ENCODE measurements at regions not wholly inside any gene's neighbourhood (a gene's known extent, or its start where the extent isn't known, plus 50 kb on each side); places are given as distances from the start of the nearest gene placed in this dataset.

DNA sequence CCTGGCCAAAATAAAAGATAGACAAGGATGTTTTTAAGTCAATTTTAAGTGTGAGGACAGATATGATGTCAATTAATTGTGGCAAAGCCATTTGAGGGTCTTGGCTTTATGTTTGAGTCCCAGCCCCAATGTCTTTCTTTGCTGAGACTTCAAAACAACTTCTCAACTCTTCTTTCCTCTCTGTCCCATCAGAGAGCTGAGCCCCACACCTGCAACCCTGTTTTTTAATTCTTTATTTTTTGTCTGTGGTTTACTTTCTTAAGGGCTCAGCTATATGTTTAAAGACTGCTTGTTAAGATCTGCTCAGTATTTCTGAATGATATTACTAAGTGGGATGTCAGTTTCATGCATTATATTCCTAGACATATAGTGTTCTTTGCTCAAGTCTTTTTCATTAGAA, 164.3 kb downstream of the HS3ST1 start:
- DNase-seq = no peak

DNA sequence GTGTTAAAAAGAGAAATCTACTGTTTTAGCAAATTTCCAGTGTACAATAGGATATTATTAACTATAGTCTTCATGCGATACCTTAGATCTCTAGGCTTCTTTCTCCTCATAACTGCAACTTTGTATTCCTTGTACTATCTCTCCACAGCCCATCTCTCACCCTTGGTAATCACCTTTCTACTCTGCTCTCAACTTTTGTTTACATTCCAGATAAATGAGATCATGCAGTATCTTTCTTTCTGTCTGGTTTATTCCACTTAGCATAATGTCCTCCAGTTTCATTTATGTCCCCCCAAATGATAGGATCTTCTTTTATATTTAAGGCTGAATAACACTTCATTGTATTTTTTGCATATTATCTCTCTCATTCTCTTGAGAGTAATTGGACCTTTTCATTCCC, 165.5 kb downstream of the HS3ST1 start:
- DNase-seq = no peak

DNA sequence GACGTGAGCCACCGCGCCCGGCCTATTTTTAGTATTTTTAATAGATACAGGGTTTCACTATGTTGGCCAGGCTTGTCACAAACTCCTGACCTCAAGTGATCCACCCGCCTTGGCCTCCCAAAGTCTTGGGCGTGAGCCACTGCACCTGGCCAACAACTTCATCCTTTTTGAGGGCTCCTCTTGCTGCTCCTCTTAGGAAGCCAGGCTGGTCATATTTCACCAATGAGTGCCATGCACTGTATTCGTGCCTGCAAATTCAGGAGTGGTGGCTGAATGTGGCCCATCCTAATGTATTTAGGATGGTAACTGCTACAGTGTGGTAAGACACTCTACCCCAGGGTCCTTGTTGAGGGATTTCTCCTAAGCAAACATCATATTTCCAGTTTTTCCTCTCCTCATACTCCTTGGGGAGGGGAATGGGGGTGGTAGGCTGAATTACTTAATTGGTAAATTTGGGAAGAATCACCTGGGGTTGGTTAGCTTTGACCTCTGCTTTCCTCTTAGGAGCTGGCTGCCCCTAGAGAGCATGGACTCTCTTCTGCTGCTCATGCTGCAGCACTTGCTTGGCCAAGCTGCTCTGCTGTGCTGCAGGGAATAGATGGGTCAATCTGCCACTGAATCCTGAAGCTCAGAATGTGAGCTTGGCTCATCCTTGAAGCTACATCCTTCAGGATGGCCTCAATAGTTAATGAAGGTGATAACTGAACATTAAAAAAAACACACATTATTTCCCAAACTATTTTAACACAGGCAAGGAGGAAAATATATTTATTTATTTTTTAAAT, 167.4 kb downstream of the HS3ST1 start:
- DNase-seq = no peak

DNA sequence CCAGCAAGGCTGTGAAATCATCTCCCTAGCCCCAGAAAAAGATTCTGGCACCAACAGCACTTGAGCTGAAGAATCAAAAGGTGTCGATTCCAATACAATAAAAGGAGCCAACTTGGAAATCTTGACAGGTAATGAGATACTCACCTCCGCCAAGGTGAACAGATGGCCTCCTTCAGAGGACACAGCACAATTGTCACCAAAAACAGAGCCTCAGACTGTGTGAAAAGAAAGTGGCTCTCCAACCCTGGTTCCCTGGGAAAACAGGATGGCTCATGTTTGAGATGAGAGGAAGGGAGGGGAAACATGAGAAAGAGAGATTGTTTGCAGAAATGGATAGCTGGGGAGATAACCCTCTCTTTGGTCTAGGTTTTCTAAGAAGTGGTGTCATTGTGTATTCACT, 168.9 kb downstream of the HS3ST1 start:
- DNase-seq = peak; percentile 90

DNA sequence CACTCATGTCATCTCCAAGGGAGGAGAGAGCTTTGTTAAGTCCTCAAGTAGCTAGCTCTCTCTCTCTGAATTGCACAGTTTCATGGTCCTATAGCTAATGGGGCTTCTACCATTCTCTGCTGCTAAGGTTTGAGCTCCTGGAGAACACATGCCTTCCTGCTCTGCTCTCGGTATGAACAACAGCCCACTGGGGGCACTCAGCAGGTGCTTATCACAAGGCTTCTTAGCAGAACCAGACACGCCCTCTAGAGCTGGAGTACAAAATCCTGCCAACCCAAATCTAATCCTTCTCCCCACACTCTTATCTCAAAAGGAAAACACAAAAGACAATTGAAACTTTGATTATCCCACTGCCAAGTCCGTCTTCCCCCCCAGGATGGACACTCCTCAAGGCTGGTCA, 176.5 kb downstream of the HS3ST1 start:
- DNase-seq = no peak

DNA sequence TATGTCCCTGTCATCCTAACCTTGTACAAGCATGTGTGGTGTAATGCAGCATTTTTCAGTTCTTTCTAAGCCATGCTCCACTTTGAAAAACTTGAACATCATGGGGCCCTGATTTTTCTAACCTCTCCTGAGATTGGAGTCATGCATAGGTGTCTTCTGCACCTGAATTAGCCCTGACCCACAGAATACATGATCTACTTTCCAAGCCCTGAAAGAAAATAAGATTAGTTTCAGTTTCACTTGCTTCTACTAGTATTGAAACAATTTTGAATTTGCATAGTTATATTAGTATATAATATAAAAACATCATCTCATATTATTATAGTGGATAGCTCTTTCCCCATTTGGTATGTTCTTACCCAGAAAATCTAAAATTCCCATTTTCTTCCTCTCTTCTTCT, 178.2 kb downstream of the HS3ST1 start:
- no peak for DNase-seq

DNA sequence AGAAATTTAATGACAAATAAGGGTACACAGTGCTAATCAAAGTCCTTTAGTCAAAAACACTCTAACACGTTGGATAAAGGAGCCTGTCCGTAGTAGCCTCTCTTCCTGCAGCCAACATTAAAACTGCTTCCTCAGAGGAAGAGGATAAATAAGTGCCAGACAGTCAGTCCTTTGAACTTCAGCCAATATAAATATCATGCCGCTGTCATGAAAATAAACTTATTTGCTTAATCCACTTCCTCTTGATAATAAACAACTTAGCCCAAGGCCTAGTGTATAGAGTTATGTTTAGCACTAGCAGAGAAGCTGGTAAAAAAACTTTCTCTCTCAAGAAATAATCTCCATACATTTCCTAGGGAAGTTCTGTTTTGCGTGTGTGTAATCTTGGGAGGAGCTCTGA, 196.7 kb downstream of the HS3ST1 start:
- DNase-seq = no peak

DNA sequence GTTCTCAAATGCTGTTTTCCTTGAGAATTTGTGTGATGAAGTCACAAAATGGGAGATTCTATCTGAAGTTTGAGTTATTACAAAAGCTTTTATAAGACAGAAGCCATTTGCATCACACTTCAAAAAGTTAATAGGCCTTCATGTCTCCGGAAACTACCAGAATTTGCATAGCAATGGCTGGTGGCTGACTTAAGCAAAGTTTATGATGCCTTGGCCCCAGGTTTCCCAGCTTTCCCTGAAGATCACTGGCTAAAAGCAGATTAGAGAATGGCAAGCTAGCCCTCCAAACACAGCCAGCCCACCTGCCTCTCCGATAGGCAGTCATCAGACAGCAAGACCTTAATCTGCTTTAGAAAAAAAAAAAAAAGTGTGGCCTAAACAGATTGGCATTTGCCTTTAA, 197.8 kb downstream of the HS3ST1 start:
- no peak for DNase-seq

DNA sequence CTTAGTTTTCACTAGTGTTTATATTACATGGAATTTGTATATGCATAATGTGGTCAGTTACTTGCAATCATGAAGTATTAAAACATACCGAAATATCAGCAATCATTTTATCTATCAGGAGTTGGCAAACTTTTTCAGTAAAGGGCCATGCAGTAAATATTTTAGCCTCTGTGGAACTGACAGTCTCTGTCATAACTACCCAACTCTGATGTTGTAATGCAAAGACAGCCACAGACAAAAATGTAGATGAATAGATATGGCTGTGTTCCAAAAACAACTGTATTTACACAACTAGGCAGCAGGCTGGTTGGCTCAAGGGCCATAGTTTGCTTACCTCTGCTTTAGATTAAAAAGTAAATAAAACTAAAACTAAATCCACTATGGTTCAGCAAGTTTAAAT, 200.2 kb downstream of the HS3ST1 start:
- no peak for DNase-seq

DNA sequence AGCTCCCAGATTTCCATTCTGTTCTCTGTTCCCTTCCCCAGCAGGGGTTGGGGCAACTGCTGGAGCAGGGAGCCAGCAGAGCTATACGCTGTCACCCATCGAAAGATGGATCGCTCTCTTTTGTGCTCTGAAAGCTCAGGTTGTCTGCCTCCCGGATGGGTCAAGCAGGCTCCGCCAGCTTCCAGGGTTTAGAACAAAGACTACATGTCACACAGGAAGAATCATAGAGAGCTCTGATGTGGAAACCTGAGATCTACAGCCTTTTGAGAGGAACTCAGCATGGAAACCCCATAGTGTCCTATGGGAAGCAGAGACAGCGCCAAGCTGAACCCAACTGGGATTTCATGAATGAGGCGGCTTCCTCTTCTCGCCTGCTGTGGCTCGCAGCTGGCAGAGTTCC, 205.4 kb downstream of the HS3ST1 start:
- peak; percentile 3 for DNase-seq

DNA sequence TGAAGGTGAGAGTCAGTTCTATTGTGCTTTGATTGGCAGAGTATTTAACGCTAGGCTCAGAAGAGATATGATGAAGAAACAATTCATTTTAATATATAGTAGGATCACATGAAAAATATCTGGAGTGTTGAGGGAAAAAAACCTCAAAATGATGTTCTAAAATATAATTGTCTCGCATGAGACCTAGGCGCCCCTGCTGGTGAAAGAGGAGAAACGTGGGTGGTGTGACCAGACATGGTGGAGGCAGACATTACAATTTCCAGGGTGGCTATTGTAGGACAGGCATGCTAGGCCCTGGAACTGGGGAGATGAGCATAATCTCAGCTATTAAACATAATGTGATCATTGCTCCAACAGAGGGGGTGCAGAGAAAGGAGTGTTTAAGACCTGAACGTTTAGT, 210.0 kb downstream of the HS3ST1 start:
- peak; percentile 1 for DNase-seq

DNA sequence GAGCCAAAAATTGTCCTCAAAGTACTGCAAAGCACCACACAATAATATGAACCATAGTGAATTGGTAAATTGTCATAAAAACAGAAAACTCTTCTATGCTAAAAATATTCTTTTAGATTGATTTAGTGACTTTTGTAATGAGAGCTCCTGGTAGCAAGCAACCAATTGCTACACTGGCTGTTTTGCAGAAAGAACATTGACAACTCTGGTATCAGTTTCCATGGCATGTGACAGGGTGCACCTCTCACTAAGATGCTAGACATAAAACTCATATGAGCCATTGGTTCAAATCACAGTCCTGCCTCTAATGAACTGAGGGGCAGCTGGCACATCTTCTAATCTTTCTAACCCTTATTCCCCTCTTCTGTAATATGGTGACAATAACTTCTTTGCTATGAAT, 212.2 kb downstream of the HS3ST1 start:
- DNase-seq = no peak

DNA sequence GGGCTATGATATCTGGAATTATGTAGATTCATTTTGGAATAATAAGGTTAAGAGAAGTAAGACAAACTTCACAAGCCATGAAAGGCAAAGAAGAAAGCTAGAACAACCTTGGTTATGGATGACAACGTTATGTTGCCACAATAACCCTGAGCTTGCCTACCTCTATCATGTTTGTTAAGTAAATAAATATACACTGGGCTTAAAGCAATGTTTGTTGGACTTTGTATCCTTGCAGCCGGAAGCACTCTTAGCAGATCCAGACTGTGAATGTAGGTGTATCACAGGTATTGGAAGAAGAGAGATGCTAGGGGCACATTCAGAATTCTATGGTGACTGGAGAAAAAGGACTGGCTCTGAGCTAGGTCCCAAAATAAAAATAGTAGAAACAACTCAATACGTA, 214.4 kb downstream of the HS3ST1 start:
- no peak for DNase-seq

DNA sequence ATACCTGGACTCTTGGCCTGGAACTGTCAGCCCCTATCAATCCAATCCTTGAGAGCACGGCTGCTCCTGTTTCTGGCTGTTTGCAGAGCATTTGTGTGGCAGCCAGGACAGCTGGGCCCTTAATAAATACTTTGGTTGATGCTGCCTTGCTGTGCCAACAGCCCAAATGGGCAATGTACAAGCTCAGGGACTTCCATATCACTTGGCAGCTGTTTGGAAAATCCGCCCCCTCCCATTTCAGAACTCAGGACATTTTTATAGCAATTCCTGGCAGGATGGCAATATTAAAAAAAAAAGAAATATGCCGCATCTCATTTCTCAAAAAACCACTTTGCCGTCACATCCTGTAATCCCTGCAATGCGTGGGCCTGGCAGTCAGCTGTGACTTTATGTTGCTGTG, 218.9 kb downstream of the HS3ST1 start:
- peak; percentile 1 for DNase-seq

DNA sequence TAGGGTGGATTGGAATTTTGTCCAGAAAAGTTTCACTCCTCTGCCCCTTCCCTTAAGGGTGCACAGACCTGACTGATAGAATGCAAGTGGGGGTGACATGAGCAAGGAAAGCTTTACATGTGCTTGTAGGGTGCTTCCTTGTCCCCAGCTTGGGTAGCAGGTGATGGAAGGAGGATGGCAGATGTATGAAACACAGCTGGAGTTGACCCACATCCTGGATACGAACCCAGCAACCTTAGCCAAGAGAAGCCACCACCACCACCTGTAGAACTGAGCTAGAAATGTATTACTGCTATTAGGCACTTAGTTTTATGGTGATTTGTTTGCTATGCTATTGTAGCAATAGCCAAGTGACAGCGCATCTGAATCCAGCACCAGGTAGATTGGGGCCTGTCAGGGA, 227.4 kb downstream of the HS3ST1 start:
- no peak for DNase-seq

DNA sequence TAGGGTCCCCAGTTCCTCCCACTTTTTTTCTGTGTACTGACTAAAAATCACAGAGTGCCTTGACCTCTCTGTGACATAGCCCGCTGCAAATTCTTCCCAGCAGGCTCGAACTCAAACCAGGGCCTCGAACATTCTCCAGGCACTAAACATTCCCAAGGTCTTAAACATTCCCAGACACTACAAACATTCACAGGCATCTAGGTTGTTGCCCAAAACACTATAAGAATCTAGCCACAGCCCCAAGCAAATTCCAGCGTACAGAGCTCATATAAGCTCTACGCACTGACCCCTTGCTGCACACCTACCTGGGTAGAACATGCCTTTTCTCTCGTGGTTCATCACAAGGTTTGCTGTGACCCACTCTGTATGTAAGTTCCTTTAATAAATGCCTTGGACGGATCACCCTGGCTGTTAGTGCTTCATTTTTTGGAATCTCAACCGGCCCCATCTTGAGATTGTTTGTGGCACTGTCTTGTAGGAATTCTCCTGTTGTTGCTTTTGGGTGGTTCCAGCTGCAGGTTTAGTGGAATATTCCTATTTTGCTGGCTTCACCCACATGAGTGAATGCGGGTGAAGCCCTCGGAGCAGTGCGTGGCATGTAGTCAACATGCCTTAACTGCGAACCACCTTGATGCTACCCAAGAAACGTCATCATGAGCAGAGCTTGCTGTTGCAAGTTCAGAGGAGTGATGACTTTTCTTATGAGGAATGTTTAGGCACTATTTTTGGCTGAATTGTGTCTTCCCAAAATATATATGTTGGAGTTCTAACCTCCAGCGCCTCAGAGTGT, 230.0 kb downstream of the HS3ST1 start:
- DNase-seq = no peak

DNA sequence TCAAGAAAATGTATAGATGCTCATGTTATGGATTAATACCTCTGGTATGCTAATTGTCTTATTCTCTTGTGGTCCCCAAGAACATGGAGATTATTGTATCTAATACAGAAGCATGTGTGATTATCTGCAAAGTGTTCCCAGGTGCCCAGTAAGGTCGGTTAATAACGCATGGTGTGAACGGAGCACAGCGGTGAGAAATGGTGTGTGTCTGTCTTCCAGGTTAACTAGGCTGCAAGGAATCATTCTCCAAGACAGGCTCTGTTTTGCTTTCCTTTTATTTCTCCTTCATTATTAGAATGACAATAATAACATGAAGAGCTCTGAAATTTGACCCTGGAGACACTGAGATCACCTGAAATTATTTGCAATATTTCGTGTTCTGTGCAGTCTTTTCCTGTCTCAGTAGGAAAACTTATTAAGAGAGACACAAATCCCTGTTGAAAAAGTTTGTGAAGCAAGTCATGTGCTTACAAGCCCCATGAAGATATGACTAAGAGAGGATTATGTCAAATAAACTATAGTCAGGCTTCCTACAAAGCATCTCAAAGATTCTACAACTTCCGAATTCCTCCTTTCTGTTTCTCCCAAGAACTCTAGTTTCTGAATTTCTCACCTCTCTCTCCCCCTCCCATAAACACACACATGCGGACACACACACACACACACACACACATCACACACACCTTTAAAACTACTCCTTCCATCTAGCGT, 230.9 kb downstream of the HS3ST1 start:
- DNase-seq = no peak

DNA sequence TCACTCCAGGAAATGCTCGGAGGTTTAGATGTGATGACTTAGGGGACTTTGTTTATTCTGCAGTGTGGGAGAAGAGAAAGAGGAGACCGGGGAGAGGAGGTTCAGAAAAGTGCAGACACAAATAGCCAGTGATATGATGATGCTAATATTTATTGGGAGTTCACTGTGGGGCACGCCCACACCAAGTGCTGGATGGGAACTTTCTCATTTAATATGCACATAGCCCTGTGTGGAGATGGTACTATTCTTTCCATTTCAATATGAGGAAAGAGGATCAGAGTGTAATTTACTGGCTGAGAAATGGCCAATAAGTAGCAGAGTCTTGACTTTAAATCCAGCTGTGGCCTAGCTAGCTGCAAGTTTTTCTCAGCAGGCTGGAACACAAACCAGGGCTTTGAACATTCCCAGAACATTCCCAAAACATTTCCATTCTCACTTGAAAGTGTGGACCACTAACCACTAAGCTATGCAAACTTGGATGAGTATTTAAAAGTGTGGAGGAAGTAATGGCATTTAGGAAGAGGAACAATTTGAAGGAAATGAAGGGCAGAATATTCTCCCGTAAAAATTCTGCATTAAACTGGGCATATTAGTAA, 231.7 kb downstream of the HS3ST1 start:
- DNase-seq = no peak

DNA sequence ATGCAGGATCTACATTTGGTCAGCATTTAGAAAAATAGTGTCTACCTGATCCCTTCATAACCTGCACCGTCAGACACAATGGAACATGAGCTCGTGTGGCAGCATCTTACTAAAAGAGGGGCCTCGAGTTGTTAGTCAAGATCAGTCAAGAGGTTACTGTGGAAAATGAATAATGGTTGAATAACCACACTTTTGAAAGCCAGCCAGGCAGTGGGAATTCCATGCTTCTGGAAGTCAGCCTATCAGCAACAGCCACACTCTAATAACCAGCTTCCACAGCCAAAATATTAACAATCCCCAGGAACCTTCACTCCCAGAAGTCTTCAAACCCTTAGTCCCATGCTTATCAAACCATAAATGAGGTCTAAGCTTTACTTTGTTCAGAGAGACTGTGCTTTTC, 234.3 kb downstream of the HS3ST1 start:
- no peak for DNase-seq

DNA sequence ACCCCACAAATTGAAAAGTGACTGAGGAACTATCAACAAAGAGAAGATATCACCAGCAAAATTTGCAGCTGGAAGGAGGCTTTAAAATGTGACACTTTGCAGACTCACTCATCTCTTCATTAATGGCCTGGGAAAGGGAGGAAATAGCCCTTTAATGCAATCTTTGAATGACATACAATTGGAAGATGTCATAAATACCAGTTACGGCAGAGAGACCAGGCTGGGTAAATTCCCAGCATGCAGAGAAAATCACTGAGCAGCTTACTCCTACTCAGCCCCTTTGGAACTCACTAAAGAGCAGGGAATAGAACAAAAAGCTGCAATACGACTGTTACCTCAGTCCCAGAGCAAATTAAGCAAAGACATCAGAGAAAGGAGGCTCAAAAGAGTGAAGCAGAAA, 238.9 kb downstream of the HS3ST1 start:
- DNase-seq = no peak

DNA sequence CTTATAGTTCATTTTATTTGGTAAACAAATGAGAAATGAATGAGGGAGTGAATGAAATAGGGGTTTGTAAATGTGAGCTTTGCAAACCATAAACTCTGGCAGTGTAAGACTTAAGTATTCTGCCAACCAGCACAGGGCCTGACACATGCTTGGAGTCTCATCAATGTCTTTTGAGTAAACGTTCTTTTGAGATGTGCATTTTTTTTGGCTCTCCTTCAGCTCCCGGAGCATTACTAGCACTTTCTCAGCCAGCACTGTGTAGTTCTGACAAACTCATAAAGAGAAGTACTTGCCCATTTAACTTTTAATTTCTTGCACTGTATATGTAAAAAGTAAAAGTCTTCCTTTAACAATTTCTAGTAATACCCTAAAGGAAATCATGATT, 245.3 kb downstream of the HS3ST1 start:
- no peak for DNase-seq

DNA sequence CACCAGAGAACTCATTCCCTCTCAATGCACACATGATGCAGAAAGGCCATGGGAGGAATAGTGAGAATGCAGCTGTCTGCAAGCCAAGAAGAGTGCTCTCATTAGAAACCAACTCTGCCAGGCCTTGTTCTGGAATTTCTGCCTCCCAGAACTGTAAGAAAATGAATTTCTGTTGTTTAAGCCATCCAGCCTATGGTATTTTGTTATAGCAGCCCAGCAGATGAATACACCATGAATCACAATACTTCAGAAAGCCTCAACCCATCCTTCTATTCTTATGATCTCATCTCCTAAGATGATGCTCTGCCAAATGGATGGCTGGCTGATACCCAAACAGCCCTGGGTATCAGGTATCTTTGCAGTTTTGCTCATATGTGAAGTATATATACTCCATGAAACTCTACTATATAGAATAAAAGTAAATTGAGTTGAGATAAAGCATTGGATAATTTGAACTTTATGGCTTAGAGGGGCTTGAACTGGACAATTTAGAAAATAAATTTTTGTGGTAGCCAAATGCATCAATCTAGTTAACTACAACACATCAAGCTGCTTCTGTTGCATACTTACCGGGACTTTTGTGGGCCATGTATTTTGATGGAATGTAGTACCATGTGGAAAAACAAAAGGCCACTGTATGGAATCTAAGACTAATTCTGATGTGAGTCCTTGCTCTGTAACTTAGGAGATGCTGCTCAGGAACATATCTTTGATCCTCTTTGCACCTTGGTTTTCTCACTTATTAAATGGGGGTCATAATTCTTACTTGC, 245.9 kb downstream of the HS3ST1 start:
- DNase-seq = peak; percentile 11

DNA sequence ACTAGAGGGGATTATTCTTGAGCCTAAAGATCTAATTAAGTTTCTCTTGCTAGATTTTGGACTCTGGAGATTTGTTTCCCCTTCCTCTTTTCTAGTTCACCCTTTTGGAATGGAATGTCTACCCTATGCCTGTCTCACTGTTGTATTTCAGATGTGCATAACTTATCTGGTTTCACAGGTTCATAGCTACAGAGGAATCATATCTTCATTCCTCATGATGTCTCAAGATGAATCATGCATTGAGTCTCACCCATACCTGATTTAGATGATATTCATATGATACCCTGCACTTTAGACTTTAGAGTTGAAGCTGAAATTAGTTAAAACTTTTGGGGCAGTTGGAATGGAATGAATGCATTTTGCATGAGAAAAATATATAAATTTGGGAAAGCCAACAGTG, 246.7 kb downstream of the HS3ST1 start:
- DNase-seq = no peak

All from NCI-H2171 treated with DMSO at 0.1 percent for 48 hours (cell line).